Esophagus squamous epithelium (tissue), 4 donors: ENCODE measurements at regions not wholly inside any gene's neighbourhood (a gene's known extent, or its start where the extent isn't known, plus 50 kb on each side); places are given as distances from the start of the nearest gene placed in this dataset.

Experiments used
- POLR2A ChIP-seq, 4 donors: fragments of 450-650 bp; IDR thresholded peaks; one replicate each; pipeline ENCODE4 v1.6.1; 2017; ENCODE audit warnings: antibody characterized with exemption in 4 of 4, mild to moderate bottlenecking in 4 of 4, moderate library complexity in 3 of 4
- TF ChIP-seq, protein P1 (sequence below), 6 experiments: fragments of 450-650 bp in 4 of 6; fragments of 200-600 bp in 2 of 6; sonication (generic) in 2 of 6; IDR thresholded peaks; one replicate each; pipeline ENCODE4 v1.5.1; 2016 to 2019; ENCODE audit warnings: antibody characterized with exemption in 6 of 6, mild to moderate bottlenecking in 4 of 6, moderate library complexity in 4 of 6

DNA sequence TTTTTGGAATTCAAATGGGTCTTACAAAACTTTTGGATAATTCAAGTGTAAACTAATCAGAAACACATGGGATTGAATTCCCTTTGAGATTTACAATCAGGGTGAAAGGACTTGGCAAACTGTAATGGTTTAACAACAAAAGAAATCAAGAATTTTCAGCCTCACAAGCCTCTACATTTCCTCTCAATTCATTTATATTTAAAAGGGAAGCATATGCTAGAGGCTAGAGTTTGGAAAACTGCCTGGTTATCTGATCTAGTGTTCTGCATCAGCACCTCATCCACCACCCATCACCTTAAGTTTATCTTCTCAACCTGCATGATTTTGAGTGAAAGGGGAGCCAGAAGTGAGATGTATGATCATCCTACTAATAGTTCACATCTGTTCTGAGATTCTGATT, 120.7 kb downstream of the TES start:
- TF ChIP-seq, protein P1, sequence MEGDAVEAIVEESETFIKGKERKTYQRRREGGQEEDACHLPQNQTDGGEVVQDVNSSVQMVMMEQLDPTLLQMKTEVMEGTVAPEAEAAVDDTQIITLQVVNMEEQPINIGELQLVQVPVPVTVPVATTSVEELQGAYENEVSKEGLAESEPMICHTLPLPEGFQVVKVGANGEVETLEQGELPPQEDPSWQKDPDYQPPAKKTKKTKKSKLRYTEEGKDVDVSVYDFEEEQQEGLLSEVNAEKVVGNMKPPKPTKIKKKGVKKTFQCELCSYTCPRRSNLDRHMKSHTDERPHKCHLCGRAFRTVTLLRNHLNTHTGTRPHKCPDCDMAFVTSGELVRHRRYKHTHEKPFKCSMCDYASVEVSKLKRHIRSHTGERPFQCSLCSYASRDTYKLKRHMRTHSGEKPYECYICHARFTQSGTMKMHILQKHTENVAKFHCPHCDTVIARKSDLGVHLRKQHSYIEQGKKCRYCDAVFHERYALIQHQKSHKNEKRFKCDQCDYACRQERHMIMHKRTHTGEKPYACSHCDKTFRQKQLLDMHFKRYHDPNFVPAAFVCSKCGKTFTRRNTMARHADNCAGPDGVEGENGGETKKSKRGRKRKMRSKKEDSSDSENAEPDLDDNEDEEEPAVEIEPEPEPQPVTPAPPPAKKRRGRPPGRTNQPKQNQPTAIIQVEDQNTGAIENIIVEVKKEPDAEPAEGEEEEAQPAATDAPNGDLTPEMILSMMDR (IDR thresholded peaks at IDR 0.05): no peak
- TF ChIP-seq POLR2A (IDR thresholded peaks at IDR 0.05): no peak
